GM19023 (cell line): ENCODE measurements at regions not wholly inside any gene's neighbourhood (a gene's known extent, or its start where the extent isn't known, plus 50 kb on each side); places are given as distances from the start of the nearest gene placed in this dataset.
"Not testable (repeated sequence)": the region's sequence is repeated elsewhere in the genome, so short reads cannot be mapped to it uniquely, and the experiment has no call there.

Experiments used
- ATAC-seq: cut with Tn5 transposase; IDR thresholded peaks from one replicate; pipeline ENCODE4 v1.9.1; 2021; ENCODE audit warnings: mild to moderate bottlenecking, moderate library complexity; ENCODE audit not compliant: unreplicated experiment

GRCh38 chr18:44280479-44280878 is 400.2 kb upstream of the SETBP1 start:
- ATAC-seq = no peak

- ATAC-seq = no peak
These were observed 394.6 kb upstream of the SETBP1 start for GRCh38 chr18:44286049-44286448.

GRCh38 chr18:44290366-44290977 is 390.2 kb upstream of the SETBP1 start:
- ATAC-seq = no peak

- no peak for ATAC-seq
These were observed 382.1 kb upstream of the SETBP1 start for GRCh38 chr18:44298566-44298965.

- no peak for ATAC-seq
These were observed 371.5 kb upstream of the SETBP1 start for GRCh38 chr18:44309185-44309584.

- no peak for ATAC-seq
These were observed 359.8 kb upstream of the SETBP1 start for GRCh38 chr18:44320619-44321460.

- ATAC-seq = no peak
These were observed 358.7 kb upstream of the SETBP1 start for GRCh38 chr18:44321868-44322590.

- ATAC-seq = no peak
These were observed 357.6 kb upstream of the SETBP1 start for GRCh38 chr18:44323125-44323524.

- ATAC-seq = no peak
These were observed 356.3 kb upstream of the SETBP1 start for GRCh38 chr18:44324361-44324760.

- no peak for ATAC-seq
These were observed 354.6 kb upstream of the SETBP1 start for GRCh38 chr18:44325903-44326635.

GRCh38 chr18:44331656-44332570 is 348.8 kb upstream of the SETBP1 start:
- no peak for ATAC-seq

- ATAC-seq = no peak
These were observed 338.9 kb upstream of the SETBP1 start for GRCh38 chr18:44341759-44342158.

GRCh38 chr18:44342162-44342561 is 338.5 kb upstream of the SETBP1 start:
- ATAC-seq = no peak

GRCh38 chr18:44342946-44343345 is 337.7 kb upstream of the SETBP1 start:
- ATAC-seq = no peak

GRCh38 chr18:44343570-44343969 is 337.1 kb upstream of the SETBP1 start:
- no peak for ATAC-seq

- ATAC-seq = no peak
These were observed 324.0 kb upstream of the SETBP1 start for GRCh38 chr18:44356566-44357157.

GRCh38 chr18:44358402-44358801 is 322.3 kb upstream of the SETBP1 start:
- no peak for ATAC-seq

GRCh38 chr18:44359741-44360140 is 320.9 kb upstream of the SETBP1 start:
- ATAC-seq = not testable (repeated sequence)

- ATAC-seq = not testable (repeated sequence)
These were observed 318.5 kb upstream of the SETBP1 start for GRCh38 chr18:44362213-44362612.

- ATAC-seq = no peak
These were observed 309.8 kb upstream of the SETBP1 start for GRCh38 chr18:44370861-44371260.
